GM23338 (cell line): ENCODE measurements at regions not wholly inside any gene's neighbourhood (a gene's known extent, or its start where the extent isn't known, plus 50 kb on each side); places are given as distances from the start of the nearest gene placed in this dataset.

Experiments
- ATAC-seq: fragments of 200-7000 bp; cut with Tn5 transposase; 3 replicates; pipeline ENCODE4 v1.9.1; 2020
- DNase-seq: peaks from one replicate; pipeline ENCODE4 v3.0.0-alpha.2; 2015; ENCODE audit warnings: low spot score
- H2AFZ ChIP-seq: fragments of 200-600 bp; sonication (generic); 2 replicates; pipeline ENCODE4 v1.8.0; 2016; ENCODE audit warnings: antibody characterized with exemption, mild to moderate bottlenecking, moderate library complexity
- H3F3A ChIP-seq: fragments of 200-600 bp; sonication (generic); replicated peaks from 2 replicates; pipeline ENCODE4 v1.8.0; 2017; ENCODE audit warnings: antibody characterized with exemption, mixed run types, low read depth
- H3K27ac ChIP-seq: fragments of 200-600 bp; sonication (generic); 2 replicates; pipeline ENCODE4 v1.6.1; 2016; ENCODE audit warnings: low read depth
- H3K27me3 ChIP-seq: fragments of 200-600 bp; sonication (generic); 2 replicates; pipeline ENCODE4 v1.8.0; 2016; ENCODE audit warnings: mild to moderate bottlenecking, mixed run types, moderate library complexity; ENCODE audit not compliant: insufficient read depth
- H3K36me3 ChIP-seq: fragments of 200-600 bp; sonication (generic); 2 replicates; pipeline ENCODE4 v1.8.0; 2016; ENCODE audit warnings: mild to moderate bottlenecking; ENCODE audit not compliant: insufficient read depth
- H3K4me1 ChIP-seq: fragments of 200-600 bp; sonication (generic); 2 replicates; pipeline ENCODE4 v1.8.0; 2016; ENCODE audit warnings: mild to moderate bottlenecking, moderate library complexity; ENCODE audit not compliant: insufficient read depth
- H3K4me2 ChIP-seq: fragments of 200-600 bp; sonication (generic); 2 replicates; pipeline ENCODE4 v1.7.1; 2017; ENCODE audit warnings: mixed run types
- H3K4me3 ChIP-seq: fragments of 200-600 bp; sonication (generic); 2 replicates; pipeline ENCODE4 v1.6.1; 2016; ENCODE audit warnings: mixed run types
- H3K79me2 ChIP-seq: fragments of 200-600 bp; sonication (generic); replicated peaks from 2 replicates; pipeline ENCODE4 v1.8.0; 2017; ENCODE audit warnings: mild to moderate bottlenecking; ENCODE audit not compliant: insufficient read depth
- H3K9me2 ChIP-seq: fragments of 200-600 bp; sonication (generic); 2 replicates; pipeline ENCODE4 v1.8.0; 2017; ENCODE audit not compliant: insufficient read depth
- H4K20me1 ChIP-seq: fragments of 200-600 bp; sonication (generic); replicated peaks from 2 replicates; pipeline ENCODE4 v1.8.0; 2017; ENCODE audit warnings: mild to moderate bottlenecking; ENCODE audit not compliant: insufficient read depth
- H3K27ac Mint-ChIP-seq: 2 replicates; pipeline ENCODE4 v1.8.0; 2020; ENCODE audit warnings: inconsistent platforms, mild to moderate bottlenecking, moderate library complexity, mixed read lengths
- H3K27me3 Mint-ChIP-seq: 3 replicates; pipeline ENCODE4 v1.8.0; 2022; ENCODE audit warnings: low read depth, mild to moderate bottlenecking, moderate library complexity, mixed read lengths, inconsistent platforms; ENCODE audit not compliant: insufficient read depth, poor library complexity
- H3K36me3 Mint-ChIP-seq: 3 replicates; pipeline ENCODE4 v1.8.0; 2021; ENCODE audit warnings: low read depth, mild to moderate bottlenecking, inconsistent platforms, moderate library complexity, mixed read lengths
- H3K4me1 Mint-ChIP-seq: 3 replicates; pipeline ENCODE4 v1.8.0; 2020; ENCODE audit warnings: mild to moderate bottlenecking, inconsistent platforms, mixed read lengths
- H3K4me3 Mint-ChIP-seq: 3 replicates; pipeline ENCODE4 v1.8.0; 2021; ENCODE audit warnings: moderate library complexity, mild to moderate bottlenecking, inconsistent platforms, mixed read lengths
- H3K9me3 Mint-ChIP-seq: 3 replicates; pipeline ENCODE4 v1.8.0; 2020; ENCODE audit warnings: moderate library complexity, mild to moderate bottlenecking, inconsistent platforms, mixed read lengths
- CREB1 ChIP-seq: fragments of 250-450 bp; sonication (Bioruptor Pico); IDR thresholded peaks from 2 replicates; pipeline ENCODE4 v1.5.0; 2020; ENCODE audit warnings: low read depth, mild to moderate bottlenecking, moderate library complexity
- EZH2phosphoT487 ChIP-seq: fragments of 200-600 bp; sonication (generic); IDR thresholded peaks from one replicate; pipeline ENCODE4 v1.8.1; 2018; ENCODE audit warnings: antibody characterized with exemption; ENCODE audit not compliant: unreplicated experiment
- NANOG ChIP-seq: IDR thresholded peaks from 2 replicates; pipeline ENCODE4 v1.6.1; 2016; ENCODE audit warnings: antibody characterized with exemption, borderline replicate concordance
- POLR2AphosphoS5 ChIP-seq: IDR thresholded peaks from 2 replicates; pipeline ENCODE4 v1.6.1; 2016; ENCODE audit warnings: antibody characterized with exemption, low read depth
- STAT1 ChIP-seq: IDR thresholded peaks from one replicate; pipeline ENCODE4 v1.6.1; 2016; ENCODE audit warnings: antibody characterized with exemption; ENCODE audit not compliant: unreplicated experiment
- ZNF114 ChIP-seq: fragments of 250-450 bp; sonication (Bioruptor Pico); IDR thresholded peaks from 2 replicates; pipeline ENCODE4 v1.5.0; 2020; ENCODE audit warnings: mild to moderate bottlenecking, moderate library complexity
- TF ChIP-seq, protein P1 (sequence below): IDR thresholded peaks from 2 replicates; pipeline ENCODE4 v1.6.1; 2016; ENCODE audit warnings: antibody characterized with exemption
- TF ChIP-seq, protein P2 (sequence below): IDR thresholded peaks from one replicate; pipeline ENCODE4 v1.6.1; 2018; ENCODE audit warnings: antibody characterized with exemption; ENCODE audit not compliant: unreplicated experiment
- TF ChIP-seq, protein P3 (sequence below), 2 experiments: fragments of 200-600 bp in 1 of 2; sonication (generic) in 1 of 2; conservative IDR thresholded peaks; 2 replicates each; pipeline versions ENCODE4 v1.5.1 to v1.6.1; 2016 to 2017; ENCODE audit warnings: antibody characterized with exemption in 2 of 2, low read depth in 2 of 2, mild to moderate bottlenecking in 2 of 2, moderate library complexity in 1 of 2

DNA sequence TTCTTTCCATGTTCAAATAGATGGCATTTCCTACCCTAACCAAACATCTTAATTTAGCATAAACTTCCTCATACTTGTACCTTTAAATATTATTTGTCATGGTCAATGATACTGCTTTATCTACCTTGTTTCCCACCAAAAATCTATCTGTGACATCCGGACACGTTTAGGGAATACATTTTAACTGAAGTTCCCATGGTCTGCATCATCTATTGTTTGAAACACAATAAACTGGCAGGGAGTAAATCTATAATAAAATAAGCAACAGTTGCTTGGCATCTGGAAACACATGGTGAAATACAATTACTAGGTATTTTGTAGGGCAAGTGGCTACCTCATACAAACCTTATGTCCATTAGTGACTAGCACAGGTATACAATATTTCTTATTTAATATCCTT, 289.1 kb downstream of the GJA1 start:
- no peak overlapping the region for H3K27ac Mint-ChIP-seq
- DNase-seq, result no peak

DNA sequence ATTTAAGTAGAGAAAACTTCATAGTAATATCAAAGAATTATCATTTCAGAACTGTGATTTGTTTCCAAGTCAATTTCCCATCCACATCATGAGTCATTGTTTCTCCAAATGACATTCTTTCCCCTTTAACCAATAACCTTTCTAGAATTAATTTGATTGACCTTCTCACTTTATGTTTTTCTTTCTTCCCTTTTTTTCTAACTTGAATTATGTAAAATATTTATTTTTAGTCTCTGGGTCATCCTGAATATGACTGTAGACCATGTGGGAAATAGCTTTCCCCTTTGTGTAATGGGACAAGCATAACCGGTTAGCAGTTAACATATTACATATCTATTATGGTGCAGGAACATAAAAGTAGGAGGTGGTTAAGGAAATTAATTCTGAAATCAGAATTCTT, 291.1 kb downstream of the GJA1 start:
- DNase-seq (no peak), ATAC-seq (no peak)
- Histone ChIP-seq H2AFZ (no peak overlapping the region), H3K9me2 (no peaks in the 10 kb centered on the region), H3K27me3 (no peaks in the 10 kb centered on the region), H3K36me3 (no peaks in the 10 kb centered on the region), H4K20me1 (no peaks in the 10 kb centered on the region), H3F3A (no peaks in the 10 kb centered on the region), H3K4me3 (no peak overlapping the region), H3K4me2 (no peak overlapping the region), H3K79me2 (no peaks in the 10 kb centered on the region), H3K27ac (no peak overlapping the region), H3K4me1 (no peaks in the 10 kb centered on the region)
- Mint-ChIP-seq H3K4me3 (no peak overlapping the region), H3K27me3 (no peaks in the 10 kb centered on the region), H3K4me1 (no peaks in the 10 kb centered on the region), H3K36me3 (peaks cover 16% of the 10 kb centered on the region), H3K9me3 (peaks cover 17% of the 10 kb centered on the region), H3K27ac (no peak overlapping the region)
- TF ChIP-seq EZH2phosphoT487 (no peak), CREB1 (CRISPR knock-in tag) (no peak), ZNF114 (CRISPR knock-in tag) (no peak), POLR2AphosphoS5 (no peak), NANOG (no peak)
- TF ChIP-seq, protein P1, sequence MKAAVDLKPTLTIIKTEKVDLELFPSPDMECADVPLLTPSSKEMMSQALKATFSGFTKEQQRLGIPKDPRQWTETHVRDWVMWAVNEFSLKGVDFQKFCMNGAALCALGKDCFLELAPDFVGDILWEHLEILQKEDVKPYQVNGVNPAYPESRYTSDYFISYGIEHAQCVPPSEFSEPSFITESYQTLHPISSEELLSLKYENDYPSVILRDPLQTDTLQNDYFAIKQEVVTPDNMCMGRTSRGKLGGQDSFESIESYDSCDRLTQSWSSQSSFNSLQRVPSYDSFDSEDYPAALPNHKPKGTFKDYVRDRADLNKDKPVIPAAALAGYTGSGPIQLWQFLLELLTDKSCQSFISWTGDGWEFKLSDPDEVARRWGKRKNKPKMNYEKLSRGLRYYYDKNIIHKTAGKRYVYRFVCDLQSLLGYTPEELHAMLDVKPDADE, result no peak

More for the DNA sequence above, 289.1 kb downstream of the GJA1 start:
- no peak for ATAC-seq
- Histone ChIP-seq H3K27ac (no peak overlapping the region), H3K9me2 (no peaks in the 10 kb centered on the region), H3F3A (no peaks in the 10 kb centered on the region), H3K4me1 (no peaks in the 10 kb centered on the region), H3K4me3 (no peak overlapping the region), H3K36me3 (0 out of 2 replicates have a peak, but pooled peaks cover 5% of the 10 kb centered on the region), H2AFZ (no peak overlapping the region), H3K27me3 (no peaks in the 10 kb centered on the region), H3K79me2 (no peaks in the 10 kb centered on the region), H3K4me2 (no peak overlapping the region), H4K20me1 (no peaks in the 10 kb centered on the region)
- Mint-ChIP-seq H3K4me3 (no peak overlapping the region), H3K9me3 (peaks cover 16% of the 10 kb centered on the region), H3K4me1 (no peaks in the 10 kb centered on the region), H3K36me3 (peaks cover 16% of the 10 kb centered on the region; the same call in 2 of the 3 replicates), H3K27me3 (no peaks in the 10 kb centered on the region)
- TF ChIP-seq ZNF114 (CRISPR knock-in tag), result no peak
- TF ChIP-seq STAT1, result no peak
- TF ChIP-seq, protein P2, sequence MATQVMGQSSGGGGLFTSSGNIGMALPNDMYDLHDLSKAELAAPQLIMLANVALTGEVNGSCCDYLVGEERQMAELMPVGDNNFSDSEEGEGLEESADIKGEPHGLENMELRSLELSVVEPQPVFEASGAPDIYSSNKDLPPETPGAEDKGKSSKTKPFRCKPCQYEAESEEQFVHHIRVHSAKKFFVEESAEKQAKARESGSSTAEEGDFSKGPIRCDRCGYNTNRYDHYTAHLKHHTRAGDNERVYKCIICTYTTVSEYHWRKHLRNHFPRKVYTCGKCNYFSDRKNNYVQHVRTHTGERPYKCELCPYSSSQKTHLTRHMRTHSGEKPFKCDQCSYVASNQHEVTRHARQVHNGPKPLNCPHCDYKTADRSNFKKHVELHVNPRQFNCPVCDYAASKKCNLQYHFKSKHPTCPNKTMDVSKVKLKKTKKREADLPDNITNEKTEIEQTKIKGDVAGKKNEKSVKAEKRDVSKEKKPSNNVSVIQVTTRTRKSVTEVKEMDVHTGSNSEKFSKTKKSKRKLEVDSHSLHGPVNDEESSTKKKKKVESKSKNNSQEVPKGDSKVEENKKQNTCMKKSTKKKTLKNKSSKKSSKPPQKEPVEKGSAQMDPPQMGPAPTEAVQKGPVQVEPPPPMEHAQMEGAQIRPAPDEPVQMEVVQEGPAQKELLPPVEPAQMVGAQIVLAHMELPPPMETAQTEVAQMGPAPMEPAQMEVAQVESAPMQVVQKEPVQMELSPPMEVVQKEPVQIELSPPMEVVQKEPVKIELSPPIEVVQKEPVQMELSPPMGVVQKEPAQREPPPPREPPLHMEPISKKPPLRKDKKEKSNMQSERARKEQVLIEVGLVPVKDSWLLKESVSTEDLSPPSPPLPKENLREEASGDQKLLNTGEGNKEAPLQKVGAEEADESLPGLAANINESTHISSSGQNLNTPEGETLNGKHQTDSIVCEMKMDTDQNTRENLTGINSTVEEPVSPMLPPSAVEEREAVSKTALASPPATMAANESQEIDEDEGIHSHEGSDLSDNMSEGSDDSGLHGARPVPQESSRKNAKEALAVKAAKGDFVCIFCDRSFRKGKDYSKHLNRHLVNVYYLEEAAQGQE, result no peak
- TF ChIP-seq, protein P3, sequence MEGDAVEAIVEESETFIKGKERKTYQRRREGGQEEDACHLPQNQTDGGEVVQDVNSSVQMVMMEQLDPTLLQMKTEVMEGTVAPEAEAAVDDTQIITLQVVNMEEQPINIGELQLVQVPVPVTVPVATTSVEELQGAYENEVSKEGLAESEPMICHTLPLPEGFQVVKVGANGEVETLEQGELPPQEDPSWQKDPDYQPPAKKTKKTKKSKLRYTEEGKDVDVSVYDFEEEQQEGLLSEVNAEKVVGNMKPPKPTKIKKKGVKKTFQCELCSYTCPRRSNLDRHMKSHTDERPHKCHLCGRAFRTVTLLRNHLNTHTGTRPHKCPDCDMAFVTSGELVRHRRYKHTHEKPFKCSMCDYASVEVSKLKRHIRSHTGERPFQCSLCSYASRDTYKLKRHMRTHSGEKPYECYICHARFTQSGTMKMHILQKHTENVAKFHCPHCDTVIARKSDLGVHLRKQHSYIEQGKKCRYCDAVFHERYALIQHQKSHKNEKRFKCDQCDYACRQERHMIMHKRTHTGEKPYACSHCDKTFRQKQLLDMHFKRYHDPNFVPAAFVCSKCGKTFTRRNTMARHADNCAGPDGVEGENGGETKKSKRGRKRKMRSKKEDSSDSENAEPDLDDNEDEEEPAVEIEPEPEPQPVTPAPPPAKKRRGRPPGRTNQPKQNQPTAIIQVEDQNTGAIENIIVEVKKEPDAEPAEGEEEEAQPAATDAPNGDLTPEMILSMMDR (conservative IDR thresholded peaks at IDR 0.05; ENCODE audit: low read depth in 2 of 2), result no peak
- no peak for TF ChIP-seq EZH2phosphoT487
